NCI-H187 (cell line): ENCODE measurements at regions not wholly inside any gene's neighbourhood (a gene's known extent, or its start where the extent isn't known, plus 50 kb on each side); places are given as distances from the start of the nearest gene placed in this dataset.

Experiments used
- DNase-seq, 2 experiments: peaks; one replicate each; lab custom pipeline; 2025; lab: John Stamatoyannopoulos, UW

- no peak for DNase-seq
Observed at GRCh38 chr2:120852200-120852815, 116.6 kb downstream of the GLI2 start.

- DNase-seq: no peak
Observed at GRCh38 chr2:120853306-120854013, 117.8 kb downstream of the GLI2 start.

- no peak for DNase-seq
Observed at GRCh38 chr2:120854014-120854620, 118.4 kb downstream of the GLI2 start.

GRCh38 chr2:120854766-120855530, 119.3 kb downstream of the GLI2 start:
- no peak for DNase-seq

- DNase-seq: no peak
Observed at GRCh38 chr2:120855855-120856405, 120.3 kb downstream of the GLI2 start.

DNA sequence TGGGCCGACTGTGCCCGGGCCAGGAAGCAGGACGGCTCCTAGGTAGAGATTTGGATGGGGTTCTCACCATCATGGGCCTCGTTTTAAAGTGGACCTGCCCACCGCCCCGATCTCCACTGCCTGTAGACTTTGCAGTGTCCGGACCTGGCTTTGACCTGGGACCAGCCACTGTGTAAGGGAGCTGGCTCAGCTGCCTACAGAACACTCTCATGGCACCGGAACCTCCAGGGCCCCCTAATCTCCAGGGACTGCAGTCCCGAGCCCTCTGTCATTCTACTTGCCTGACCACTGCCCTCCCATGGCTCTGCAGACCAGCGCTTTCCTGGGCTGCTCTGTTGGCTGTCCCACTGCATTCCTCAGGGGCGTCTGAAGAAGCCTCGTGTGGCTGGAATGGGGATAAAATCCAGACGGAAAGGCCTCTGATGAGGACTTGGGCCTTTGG, 120.8 kb downstream of the GLI2 start:
- no peak for DNase-seq

GRCh38 chr2:120857422-120857821, 121.8 kb downstream of the GLI2 start:
- no peak for DNase-seq

DNA sequence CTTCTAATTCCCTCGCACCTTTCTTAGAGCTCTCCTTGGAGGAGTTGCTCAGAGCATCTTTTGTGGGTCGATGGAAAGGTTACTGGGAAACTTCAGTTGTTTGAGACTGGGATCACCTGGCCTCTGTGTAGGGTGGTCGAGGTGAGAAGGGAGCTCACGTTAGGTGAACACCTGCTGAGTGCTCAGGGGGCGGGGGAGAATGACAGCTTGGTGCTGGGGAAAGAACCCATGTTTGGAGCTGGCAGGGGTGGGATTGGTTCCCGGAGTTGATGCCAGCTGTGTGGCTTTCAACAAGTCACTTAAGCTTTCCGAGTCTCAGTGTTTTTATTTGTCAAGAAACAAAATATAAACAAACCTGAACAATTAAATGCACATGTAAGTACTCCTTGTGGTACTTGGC, 122.3 kb downstream of the GLI2 start:
- DNase-seq: no peak

- no peak for DNase-seq
Observed at GRCh38 chr2:120858361-120859106, 122.9 kb downstream of the GLI2 start.

- DNase-seq: no peak
Observed at GRCh38 chr2:120859128-120859527, 123.5 kb downstream of the GLI2 start.

- DNase-seq: no peak
Observed at GRCh38 chr2:120859814-120860578, 124.3 kb downstream of the GLI2 start.

- no peak for DNase-seq
Observed at GRCh38 chr2:120860579-120860922, 124.9 kb downstream of the GLI2 start.

DNA sequence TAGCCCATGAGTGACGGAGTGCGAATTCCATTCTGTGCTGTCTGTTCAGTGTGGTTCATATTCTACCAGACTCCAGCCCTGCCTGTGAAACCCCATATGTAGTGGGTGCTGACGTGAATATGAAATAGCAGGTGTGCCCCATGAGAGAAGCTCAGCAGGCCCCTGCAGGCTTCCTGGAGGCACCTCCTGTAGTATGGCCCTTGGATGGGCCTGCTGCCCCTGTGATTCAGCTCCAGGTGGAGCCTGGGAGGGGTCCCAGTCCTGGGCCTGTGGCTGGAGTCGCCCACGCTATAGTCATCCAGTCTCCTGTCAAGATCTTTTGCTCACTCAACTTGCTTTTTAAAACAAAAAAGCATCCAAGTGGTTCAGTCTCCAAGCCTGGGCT, 125.5 kb downstream of the GLI2 start:
- DNase-seq: no peak

- DNase-seq: no peak
Observed at GRCh38 chr2:120861576-120862191, 126.0 kb downstream of the GLI2 start.

GRCh38 chr2:120862201-120863060, 126.8 kb downstream of the GLI2 start:
- DNase-seq: no peak

- no peak for DNase-seq
Observed at GRCh38 chr2:120863146-120863545, 127.5 kb downstream of the GLI2 start.

- DNase-seq: no peak
Observed at GRCh38 chr2:120863661-120864320, 128.1 kb downstream of the GLI2 start.

GRCh38 chr2:120864981-120865380, 129.3 kb downstream of the GLI2 start:
- DNase-seq: no peak

DNA sequence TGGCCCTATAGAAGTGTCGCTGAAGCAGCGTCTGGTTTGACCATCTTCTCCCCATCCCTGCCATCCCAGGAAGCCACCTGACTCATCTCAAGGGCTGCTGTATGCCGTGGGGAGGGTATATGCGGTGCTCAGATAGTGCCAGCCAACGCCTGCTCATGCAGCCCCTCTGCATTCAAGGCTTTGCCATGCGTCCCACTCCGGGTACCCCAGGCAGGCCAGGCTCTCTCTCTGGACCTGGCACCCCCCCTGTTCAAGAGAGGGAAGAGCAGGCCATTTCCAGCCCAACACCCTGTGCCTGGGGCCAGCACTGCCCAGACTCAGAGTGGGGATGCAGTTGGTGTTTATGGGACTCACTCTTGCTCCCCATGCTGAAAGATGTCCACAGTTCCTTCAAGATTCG, 130.0 kb downstream of the GLI2 start:
- no peak for DNase-seq
